ENCODE measurements at regions not wholly inside any gene's neighbourhood (a gene's known extent, or its start where the extent isn't known, plus 50 kb on each side); places are given as distances from the start of the nearest gene placed in this dataset.

- DNase-seq: no peak
- 90 to 92% methylated on average over 16 of the region's 16 CpGs for whole genome bisulfite sequencing, 2 donors
Measured at GRCh38 chr18:79587226-79587741, 92.3 kb upstream of the CTDP1 start.

GRCh38 chr18:79587779-79588635 lies 91.6 kb upstream of the CTDP1 start:
- no peak for DNase-seq
- no peak overlapping the region for H3K4me3 ChIP-seq
- H3K27me3 ChIP-seq (ENCODE audit: control insufficient read depth in 3 of 3, insufficient read depth in 3 of 3, low read length in 2 of 3): no peaks in the 10 kb centered on the region
- ATAC-seq (ENCODE audit: insufficient read depth, low FRiP score): no peak
- no peak for TF ChIP-seq CTCF (IDR thresholded peaks at IDR 0.05; ENCODE audit: control extremely low read depth, extremely low read depth)
- peaks cover 0 to 39% (median 11%) of the 10 kb centered on the region in 5 donors for H3K4me1 ChIP-seq (ENCODE audit: control insufficient read depth in 5 of 5, insufficient read depth in 5 of 5, low read length in 5 of 5)
- no peaks in the 10 kb centered on the region for H3K9me3 ChIP-seq (ENCODE audit: control insufficient read depth in 4 of 4, insufficient read depth in 3 of 4, low read length in 3 of 4)
- 85 to 94% methylated on average over 30 to 32 of the region's 32 CpGs for WGBS, 2 donors
- no peak overlapping the region for H3K9ac ChIP-seq (ENCODE audit: insufficient read depth in 1 of 2, low read length in 2 of 2)
- H3K27ac ChIP-seq (ENCODE audit: low read depth in 1 of 2, low read length in 1 of 2): no peak overlapping the region
- H3K36me3 ChIP-seq (ENCODE audit: control insufficient read depth in 4 of 4, insufficient read depth in 4 of 4, low read length in 4 of 4): no peaks in the 10 kb centered on the region

More at GRCh38 chr18:79587226-79587741, 92.3 kb upstream of the CTDP1 start:
- no peak overlapping the region for H3K27ac ChIP-seq (ENCODE audit: low read depth in 1 of 2, low read length in 1 of 2)
- no peaks in the 10 kb centered on the region for H3K9me3 ChIP-seq (ENCODE audit: control insufficient read depth in 4 of 4, insufficient read depth in 3 of 4, low read length in 3 of 4)
- TF ChIP-seq CTCF (IDR thresholded peaks at IDR 0.05; ENCODE audit: control extremely low read depth, extremely low read depth): no peak
- peaks cover 0 to 39% (median 11%) of the 10 kb centered on the region in 5 donors for H3K4me1 ChIP-seq (ENCODE audit: control insufficient read depth in 5 of 5, insufficient read depth in 5 of 5, low read length in 5 of 5)
- H3K4me3 ChIP-seq: no peak overlapping the region
- no peak for ATAC-seq (ENCODE audit: insufficient read depth, low FRiP score)
- no peaks in the 10 kb centered on the region for H3K27me3 ChIP-seq (ENCODE audit: control insufficient read depth in 3 of 3, insufficient read depth in 3 of 3, low read length in 2 of 3)
- no peaks in the 10 kb centered on the region for H3K36me3 ChIP-seq (ENCODE audit: control insufficient read depth in 4 of 4, insufficient read depth in 4 of 4, low read length in 4 of 4)
- no peak overlapping the region for H3K9ac ChIP-seq (ENCODE audit: insufficient read depth in 1 of 2, low read length in 2 of 2)

GRCh38 chr18:79588636-79589481 lies 90.7 kb upstream of the CTDP1 start:
- H3K9ac ChIP-seq (ENCODE audit: insufficient read depth in 1 of 2, low read length in 2 of 2): no peak overlapping the region
- H3K9me3 ChIP-seq (ENCODE audit: control insufficient read depth in 4 of 4, insufficient read depth in 3 of 4, low read length in 3 of 4): no peaks in the 10 kb centered on the region
- H3K36me3 ChIP-seq (ENCODE audit: control insufficient read depth in 4 of 4, insufficient read depth in 4 of 4, low read length in 4 of 4): no peaks in the 10 kb centered on the region
- WGBS, 2 donors: 50 to 69% methylated on average over 38 of the region's 38 CpGs
- H3K4me1 ChIP-seq (ENCODE audit: control insufficient read depth in 5 of 5, insufficient read depth in 5 of 5, low read length in 5 of 5): peaks cover 0 to 39% (median 11%) of the 10 kb centered on the region in 5 donors
- peak; percentile 92 to 96 (median 95) for DNase-seq
- H3K27me3 ChIP-seq (ENCODE audit: control insufficient read depth in 3 of 3, insufficient read depth in 3 of 3, low read length in 2 of 3): no peaks in the 10 kb centered on the region
- H3K4me3 ChIP-seq: no peak overlapping the region
- H3K27ac ChIP-seq (ENCODE audit: low read depth in 1 of 2, low read length in 1 of 2): peak overlapping the region; percentile 21 to 50
- TF ChIP-seq CTCF (IDR thresholded peaks at IDR 0.05; ENCODE audit: control extremely low read depth, extremely low read depth): no peak
- ATAC-seq (ENCODE audit: insufficient read depth, low FRiP score): peak; percentile 70

Measured in lung (tissue), 11 donors.